AG09319 (cell line): ENCODE measurements at regions not wholly inside any gene's neighbourhood (a gene's known extent, or its start where the extent isn't known, plus 50 kb on each side); places are given as distances from the start of the nearest gene placed in this dataset.

ENCODE experiments used
- DNase-seq: peaks from one replicate; pipeline ENCODE4 v3.0.0-alpha.2; 2010; ENCODE audit warnings: low read depth; ENCODE audit errors: extremely low read depth
- CTCF ChIP-seq: IDR thresholded peaks from 2 replicates; pipeline ENCODE4 v1.5.1; 2011; ENCODE audit warnings: low read depth, mild to moderate bottlenecking, inconsistent platforms, low read length, moderate library complexity

DNA sequence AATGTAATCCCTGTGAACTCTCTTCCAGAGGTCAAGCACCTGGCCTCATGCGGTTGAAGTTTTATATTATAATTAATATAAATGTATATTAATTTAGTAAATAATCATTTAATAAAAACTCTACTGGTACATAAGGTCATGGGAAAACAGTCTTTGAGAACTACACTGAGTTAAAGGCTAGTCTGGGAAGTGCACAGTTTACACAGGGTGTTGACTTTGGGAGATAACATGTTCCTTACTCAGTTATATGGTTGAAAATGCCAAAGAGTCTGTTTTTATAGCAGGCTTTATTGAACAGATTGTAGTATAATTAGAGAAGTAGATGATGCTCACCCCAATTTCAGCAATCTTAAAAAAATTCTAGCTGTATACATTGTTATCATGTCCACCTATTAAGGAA lies 735.9 kb downstream of the GATA3 start:
- no peak for DNase-seq

DNA sequence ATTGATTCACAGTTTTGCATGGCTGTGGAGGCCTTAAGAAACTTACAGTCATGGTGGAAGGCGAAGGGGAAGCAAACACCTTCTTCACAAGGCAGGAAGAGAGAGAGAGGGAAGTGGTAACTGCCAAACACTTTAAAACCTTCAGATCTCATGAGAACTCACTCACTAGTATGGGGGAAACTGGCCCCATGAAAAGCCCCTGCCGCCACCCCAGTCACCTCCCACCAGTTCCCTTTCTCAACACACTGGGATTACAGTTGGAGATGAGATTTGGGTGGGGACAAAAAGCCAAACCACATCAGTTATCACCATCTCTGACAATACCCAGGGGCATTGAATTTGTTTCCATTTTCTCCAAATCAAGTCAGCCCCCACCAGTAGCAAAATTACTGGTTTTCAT lies 740.4 kb downstream of the GATA3 start:
- no peak for TF ChIP-seq CTCF
- DNase-seq, result no peak

More for the DNA sequence above, 735.9 kb downstream of the GATA3 start:
- TF ChIP-seq CTCF, result no peak

DNA sequence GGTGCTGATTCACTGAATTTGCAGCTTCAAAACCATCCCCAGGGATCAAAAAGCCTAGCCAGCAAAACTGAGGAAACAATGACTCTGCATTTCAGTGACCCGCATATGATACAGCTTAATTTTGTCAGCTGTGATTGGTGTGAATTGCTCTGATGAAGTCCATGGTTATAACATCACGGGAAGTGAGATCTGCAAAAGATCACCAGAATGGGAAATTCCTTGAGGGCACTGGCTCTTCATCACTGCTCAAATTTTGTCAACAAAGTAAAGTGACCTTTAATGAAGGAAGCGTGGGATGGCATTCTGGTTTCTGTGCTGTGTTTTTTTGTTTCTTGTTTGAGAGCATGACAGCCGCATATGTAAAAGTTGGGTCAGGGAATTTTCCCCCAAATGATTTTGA lies 745.9 kb downstream of the GATA3 start:
- no peak for TF ChIP-seq CTCF
- no peak for DNase-seq

- TF ChIP-seq CTCF, result no peak
- DNase-seq, result no peak
Observed at GRCh38 chr10:8803992-8804391, 749.5 kb downstream of the GATA3 start.

- no peak for DNase-seq
- no peak for TF ChIP-seq CTCF
Observed at GRCh38 chr10:8810677-8811076, 756.2 kb downstream of the GATA3 start.

- no peak for DNase-seq
- TF ChIP-seq CTCF, result no peak
Observed at GRCh38 chr10:8811201-8811600, 756.7 kb downstream of the GATA3 start.

DNA sequence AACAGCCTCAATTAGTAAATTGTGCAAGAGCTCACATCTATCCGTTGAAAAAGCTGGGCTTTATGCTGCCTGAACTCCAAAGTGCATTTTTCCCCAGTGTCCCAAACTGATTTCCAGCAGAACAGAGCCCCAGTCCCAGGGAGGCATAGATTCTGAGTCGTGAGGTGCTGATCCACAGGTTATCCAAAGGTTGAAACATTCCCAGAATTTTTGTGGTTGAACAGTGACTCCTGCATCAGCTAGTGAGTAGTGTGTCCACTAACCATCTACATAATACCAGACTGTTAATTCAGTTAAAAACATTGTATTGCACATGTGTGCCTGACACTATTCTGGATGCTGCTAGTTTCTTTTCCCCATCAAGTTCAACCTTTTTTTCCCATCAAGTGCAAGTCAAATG lies 761.5 kb downstream of the GATA3 start:
- no peak for DNase-seq
- no peak for TF ChIP-seq CTCF

DNA sequence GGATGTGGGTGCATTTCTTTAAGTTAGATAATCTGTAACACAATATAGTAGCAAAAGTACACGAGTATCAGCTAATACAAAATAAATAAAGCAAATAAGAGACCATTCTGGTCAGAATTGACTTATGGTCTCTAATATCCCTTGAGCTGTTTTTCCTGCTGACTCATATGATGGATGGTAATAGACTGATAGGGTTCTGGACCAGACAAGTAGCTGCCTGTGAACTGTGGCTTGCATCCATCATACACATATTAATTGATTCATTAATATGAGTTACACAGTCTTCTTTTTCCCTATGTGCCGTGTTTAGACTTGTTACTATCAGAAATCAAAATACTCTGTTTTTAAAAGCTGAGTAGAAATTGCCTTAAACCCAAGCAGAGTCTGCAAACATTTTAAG lies 762.8 kb downstream of the GATA3 start:
- DNase-seq, result no peak
- TF ChIP-seq CTCF, result no peak
